ENCODE measurements at regions not wholly inside any gene's neighbourhood (a gene's known extent, or its start where the extent isn't known, plus 50 kb on each side); places are given as distances from the start of the nearest gene placed in this dataset.

DNA sequence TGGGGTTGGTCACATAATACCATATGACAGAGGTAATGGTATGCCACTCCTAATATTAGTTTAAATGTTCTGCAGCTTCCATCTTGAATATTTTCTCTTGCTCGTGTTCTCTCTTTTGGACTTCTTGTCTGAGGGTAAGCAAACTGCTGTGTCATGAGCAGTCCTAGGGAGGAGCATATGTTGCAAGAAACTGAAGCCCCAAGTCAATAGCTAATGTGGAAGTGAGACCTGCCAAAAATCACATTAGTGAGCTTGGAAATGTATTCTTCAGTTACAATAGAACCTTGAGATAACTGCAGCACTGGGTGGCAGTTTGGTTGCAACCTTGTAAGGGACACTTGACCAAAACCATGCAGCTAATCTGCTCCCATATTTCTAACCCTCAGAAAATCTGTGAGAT, 178.2 kb upstream of the IMPG1 start:
- H3K4me3 ChIP-seq (ENCODE audit: low read length), result no peak overlapping the region
- H3K27me3 Mint-ChIP-seq (ENCODE audit: insufficient read depth), result no peaks in the 10 kb centered on the region

DNA sequence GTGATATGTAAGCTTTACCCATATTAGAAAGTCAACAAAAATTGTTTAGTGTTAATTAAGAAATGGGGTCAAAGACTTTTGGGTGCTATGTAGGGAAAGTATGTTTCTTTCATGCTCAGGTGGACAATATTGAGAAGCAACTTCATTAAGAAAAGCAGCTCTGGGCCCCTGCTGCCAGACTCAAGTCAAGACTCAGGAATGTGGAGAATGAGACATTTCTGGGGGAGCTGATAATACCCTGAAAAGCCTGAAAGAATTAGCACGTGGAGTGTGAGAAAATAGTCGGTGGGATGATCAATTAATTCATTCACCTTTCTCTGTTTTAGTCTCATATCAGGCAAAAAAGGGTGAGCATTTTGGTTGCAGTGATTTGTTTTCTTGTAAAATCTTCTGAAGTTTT, 175.1 kb upstream of the IMPG1 start:
- no peaks in the 10 kb centered on the region for H3K4me1 ChIP-seq (ENCODE audit: control insufficient read depth, insufficient read depth, low read length)
- peaks cover 8% of the 10 kb centered on the region for H3K4me1 Mint-ChIP-seq
- H3K27ac Mint-ChIP-seq, result no peak overlapping the region
- H3K9me3 Mint-ChIP-seq, result no peaks in the 10 kb centered on the region
- no peaks in the 10 kb centered on the region for H3K36me3 Mint-ChIP-seq (ENCODE audit: low read depth)
- no peak overlapping the region for H3K4me3 Mint-ChIP-seq
- H3K27ac ChIP-seq (ENCODE audit: low read depth, low read length), result no peak overlapping the region
- TF ChIP-seq, protein P1, sequence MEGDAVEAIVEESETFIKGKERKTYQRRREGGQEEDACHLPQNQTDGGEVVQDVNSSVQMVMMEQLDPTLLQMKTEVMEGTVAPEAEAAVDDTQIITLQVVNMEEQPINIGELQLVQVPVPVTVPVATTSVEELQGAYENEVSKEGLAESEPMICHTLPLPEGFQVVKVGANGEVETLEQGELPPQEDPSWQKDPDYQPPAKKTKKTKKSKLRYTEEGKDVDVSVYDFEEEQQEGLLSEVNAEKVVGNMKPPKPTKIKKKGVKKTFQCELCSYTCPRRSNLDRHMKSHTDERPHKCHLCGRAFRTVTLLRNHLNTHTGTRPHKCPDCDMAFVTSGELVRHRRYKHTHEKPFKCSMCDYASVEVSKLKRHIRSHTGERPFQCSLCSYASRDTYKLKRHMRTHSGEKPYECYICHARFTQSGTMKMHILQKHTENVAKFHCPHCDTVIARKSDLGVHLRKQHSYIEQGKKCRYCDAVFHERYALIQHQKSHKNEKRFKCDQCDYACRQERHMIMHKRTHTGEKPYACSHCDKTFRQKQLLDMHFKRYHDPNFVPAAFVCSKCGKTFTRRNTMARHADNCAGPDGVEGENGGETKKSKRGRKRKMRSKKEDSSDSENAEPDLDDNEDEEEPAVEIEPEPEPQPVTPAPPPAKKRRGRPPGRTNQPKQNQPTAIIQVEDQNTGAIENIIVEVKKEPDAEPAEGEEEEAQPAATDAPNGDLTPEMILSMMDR (conservative IDR thresholded peaks at IDR 0.05), result no peak
- no peak overlapping the region for H3K9ac ChIP-seq (ENCODE audit: extremely low read depth, low read length, poor library complexity, severe bottlenecking)
- no peaks in the 10 kb centered on the region for H3K27me3 Mint-ChIP-seq (ENCODE audit: insufficient read depth)
- H3K36me3 ChIP-seq (ENCODE audit: control insufficient read depth, insufficient read depth, low read length), result no peaks in the 10 kb centered on the region
- WGBS, 2 experiments (ENCODE audit: insufficient coverage in 1 of 2, insufficient read length in 1 of 2), result 61% methylated on average over 2 of the region's 2 CpGs; no CpG with 5 or more reads in 1 of the 2 experiments
- no peaks in the 10 kb centered on the region for H3K9me3 ChIP-seq (ENCODE audit: control insufficient read depth, low read length)
- DNase-seq, result no peak
- H3K4me3 ChIP-seq (ENCODE audit: low read length), result no peak overlapping the region
- no peaks in the 10 kb centered on the region for H3K27me3 ChIP-seq (ENCODE audit: control insufficient read depth, insufficient read depth, low read length, poor library complexity, severe bottlenecking)

More for the DNA sequence above, 178.2 kb upstream of the IMPG1 start:
- H3K9me3 ChIP-seq (ENCODE audit: control insufficient read depth, low read length), result no peaks in the 10 kb centered on the region
- Mint-ChIP-seq H3K36me3 (ENCODE audit: low read depth) (no peaks in the 10 kb centered on the region), H3K9me3 (no peaks in the 10 kb centered on the region), H3K27ac (no peak overlapping the region), H3K4me1 (peaks cover 8% of the 10 kb centered on the region), H3K4me3 (no peak overlapping the region)
- TF ChIP-seq, protein P1 (conservative IDR thresholded peaks at IDR 0.05), result no peak
- no peaks in the 10 kb centered on the region for H3K27me3 ChIP-seq (ENCODE audit: control insufficient read depth, insufficient read depth, low read length, poor library complexity, severe bottlenecking)
- H3K36me3 ChIP-seq (ENCODE audit: control insufficient read depth, insufficient read depth, low read length), result no peaks in the 10 kb centered on the region
- H3K27ac ChIP-seq (ENCODE audit: low read depth, low read length), result no peak overlapping the region
- H3K9ac ChIP-seq (ENCODE audit: extremely low read depth, low read length, poor library complexity, severe bottlenecking), result no peak overlapping the region
- WGBS, 2 experiments (ENCODE audit: insufficient coverage in 1 of 2, insufficient read length in 1 of 2), result 91 to 100% methylated on average over 1 of the region's 1 CpG
- no peaks in the 10 kb centered on the region for H3K4me1 ChIP-seq (ENCODE audit: control insufficient read depth, insufficient read depth, low read length)
- DNase-seq, result no peak

GRCh38 chr6:76240092-76240491, 167.6 kb upstream of the IMPG1 start:
- peaks cover 2% of the 10 kb centered on the region for H3K9me3 Mint-ChIP-seq
- no peaks in the 10 kb centered on the region for H3K4me1 ChIP-seq (ENCODE audit: control insufficient read depth, insufficient read depth, low read length)
- no peaks in the 10 kb centered on the region for H3K36me3 ChIP-seq (ENCODE audit: control insufficient read depth, insufficient read depth, low read length)
- H3K9me3 ChIP-seq (ENCODE audit: control insufficient read depth, low read length), result no peaks in the 10 kb centered on the region
- no peaks in the 10 kb centered on the region for H3K27me3 Mint-ChIP-seq (ENCODE audit: insufficient read depth)
- H3K4me3 Mint-ChIP-seq, result no peak overlapping the region
- H3K9ac ChIP-seq (ENCODE audit: extremely low read depth, low read length, poor library complexity, severe bottlenecking), result no peak overlapping the region
- H3K4me3 ChIP-seq (ENCODE audit: low read length), result no peak overlapping the region
- TF ChIP-seq, protein P1 (conservative IDR thresholded peaks at IDR 0.05), result no peak
- DNase-seq, result no peak
- H3K36me3 Mint-ChIP-seq (ENCODE audit: low read depth), result no peaks in the 10 kb centered on the region
- H3K4me1 Mint-ChIP-seq, result no peaks in the 10 kb centered on the region
- H3K27me3 ChIP-seq (ENCODE audit: control insufficient read depth, insufficient read depth, low read length, poor library complexity, severe bottlenecking), result no peaks in the 10 kb centered on the region
- no peak overlapping the region for H3K27ac ChIP-seq (ENCODE audit: low read depth, low read length)
- H3K27ac Mint-ChIP-seq, result no peak overlapping the region
